Mesothelial cell of epicardium (in vitro differentiated cells): ENCODE measurements at regions not wholly inside any gene's neighbourhood (a gene's known extent, or its start where the extent isn't known, plus 50 kb on each side); places are given as distances from the start of the nearest gene placed in this dataset.

Experiments used
- DNase-seq, 2 experiments: peaks; one replicate each; pipeline ENCODE4 v3.0.0; 2021; ENCODE audit warnings: low spot score in 2 of 2; ENCODE audit not compliant: unreplicated experiment in 2 of 2
- H3K27ac Mint-ChIP-seq: 2 replicates; pipeline ENCODE4 v1.8.0; 2021; ENCODE audit warnings: mixed read lengths
- H3K27me3 Mint-ChIP-seq: 2 replicates; pipeline ENCODE4 v1.8.0; 2021; ENCODE audit warnings: low read depth, mixed read lengths
- H3K36me3 Mint-ChIP-seq: 2 replicates; pipeline ENCODE4 v1.8.0; 2021; ENCODE audit warnings: mixed read lengths
- H3K4me1 Mint-ChIP-seq: 2 replicates; pipeline ENCODE4 v1.8.0; 2021; ENCODE audit warnings: mixed read lengths
- H3K4me3 Mint-ChIP-seq: 2 replicates; pipeline ENCODE4 v1.8.0; 2021; ENCODE audit warnings: mild to moderate bottlenecking, moderate library complexity, mixed read lengths
- H3K9me3 Mint-ChIP-seq: 2 replicates; pipeline ENCODE4 v1.8.0; 2021; ENCODE audit warnings: mixed read lengths
- TF ChIP-seq, protein P1 (sequence below): fragments of 200-600 bp; sonication (generic); IDR thresholded peaks from one replicate; pipeline ENCODE4 v1.5.0; 2021; ENCODE audit warnings: antibody characterized with exemption; ENCODE audit not compliant: unreplicated experiment

DNA sequence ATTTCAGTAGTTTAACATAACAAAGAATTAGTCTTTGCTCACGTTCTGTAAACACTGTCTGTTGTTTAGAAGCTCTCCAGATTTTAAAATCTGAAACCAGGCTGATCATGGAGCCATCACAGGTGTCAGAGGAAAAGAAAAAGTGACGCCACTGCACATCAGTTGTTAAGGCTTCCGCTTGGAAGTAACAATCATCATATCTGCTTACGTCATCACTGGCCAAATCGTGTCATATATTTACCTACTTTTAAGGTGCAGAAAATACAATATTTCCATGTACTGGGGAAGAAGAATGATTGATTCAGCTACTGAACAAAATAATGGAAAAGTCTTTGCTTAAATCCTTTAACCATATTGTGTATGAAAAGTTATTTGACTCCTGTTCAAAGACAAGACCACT is 382.6 kb upstream of the MC4R start:
- no peaks in the 10 kb centered on the region for H3K9me3 Mint-ChIP-seq
- peaks cover 19% of the 10 kb centered on the region for H3K27me3 Mint-ChIP-seq
- no peak overlapping the region for H3K27ac Mint-ChIP-seq
- H3K4me1 Mint-ChIP-seq: no peaks in the 10 kb centered on the region
- H3K4me3 Mint-ChIP-seq: no peak overlapping the region
- no peaks in the 10 kb centered on the region for H3K36me3 Mint-ChIP-seq
- TF ChIP-seq, protein P1, sequence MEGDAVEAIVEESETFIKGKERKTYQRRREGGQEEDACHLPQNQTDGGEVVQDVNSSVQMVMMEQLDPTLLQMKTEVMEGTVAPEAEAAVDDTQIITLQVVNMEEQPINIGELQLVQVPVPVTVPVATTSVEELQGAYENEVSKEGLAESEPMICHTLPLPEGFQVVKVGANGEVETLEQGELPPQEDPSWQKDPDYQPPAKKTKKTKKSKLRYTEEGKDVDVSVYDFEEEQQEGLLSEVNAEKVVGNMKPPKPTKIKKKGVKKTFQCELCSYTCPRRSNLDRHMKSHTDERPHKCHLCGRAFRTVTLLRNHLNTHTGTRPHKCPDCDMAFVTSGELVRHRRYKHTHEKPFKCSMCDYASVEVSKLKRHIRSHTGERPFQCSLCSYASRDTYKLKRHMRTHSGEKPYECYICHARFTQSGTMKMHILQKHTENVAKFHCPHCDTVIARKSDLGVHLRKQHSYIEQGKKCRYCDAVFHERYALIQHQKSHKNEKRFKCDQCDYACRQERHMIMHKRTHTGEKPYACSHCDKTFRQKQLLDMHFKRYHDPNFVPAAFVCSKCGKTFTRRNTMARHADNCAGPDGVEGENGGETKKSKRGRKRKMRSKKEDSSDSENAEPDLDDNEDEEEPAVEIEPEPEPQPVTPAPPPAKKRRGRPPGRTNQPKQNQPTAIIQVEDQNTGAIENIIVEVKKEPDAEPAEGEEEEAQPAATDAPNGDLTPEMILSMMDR: no peak
- no peak for DNase-seq

DNA sequence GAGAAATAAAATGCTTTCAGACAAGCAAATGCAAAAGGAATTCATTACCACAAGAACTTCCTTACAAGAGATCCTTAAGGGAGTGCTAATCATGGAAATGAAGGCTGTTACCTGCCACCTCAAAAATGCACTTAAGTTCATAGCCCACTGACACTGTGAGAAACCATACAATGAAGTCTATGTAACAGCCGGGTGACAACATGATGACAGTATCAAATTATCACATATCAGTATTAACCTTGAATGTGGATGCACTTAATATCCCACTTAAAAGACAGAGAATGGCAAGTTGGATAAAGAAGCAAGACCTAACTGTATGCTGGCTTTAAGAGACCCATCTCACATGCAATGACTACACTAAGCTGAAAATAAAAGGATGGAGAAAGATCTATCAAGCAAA is 403.4 kb upstream of the MC4R start:
- TF ChIP-seq, protein P1: no peak
- no peak overlapping the region for H3K4me3 Mint-ChIP-seq
- H3K27me3 Mint-ChIP-seq: peaks cover 1% of the 10 kb centered on the region
- no peak overlapping the region for H3K27ac Mint-ChIP-seq
- no peaks in the 10 kb centered on the region for H3K4me1 Mint-ChIP-seq
- DNase-seq: no peak
- peaks cover 44% of the 10 kb centered on the region for H3K9me3 Mint-ChIP-seq
- no peaks in the 10 kb centered on the region for H3K36me3 Mint-ChIP-seq

DNA sequence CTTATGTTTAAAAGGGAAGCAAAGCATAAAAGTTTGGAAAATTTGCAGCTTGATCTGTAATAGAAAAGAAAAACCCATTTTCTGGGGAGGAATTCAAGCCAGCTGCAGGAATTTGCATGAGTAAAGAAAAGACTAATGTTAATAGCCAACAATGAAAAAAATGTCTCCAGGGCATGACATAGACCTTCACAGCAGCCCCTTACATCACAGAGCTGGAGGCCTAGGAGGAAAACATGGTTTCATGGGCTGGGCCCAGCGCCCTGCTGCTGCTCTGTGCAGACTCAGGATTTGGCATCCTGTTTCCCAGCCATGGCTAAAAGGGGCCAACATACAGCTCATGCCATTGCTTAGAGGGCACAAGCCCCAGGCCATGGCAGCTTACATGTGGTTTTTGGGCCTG is 411.6 kb upstream of the MC4R start:
- H3K36me3 Mint-ChIP-seq: no peaks in the 10 kb centered on the region
- peaks cover 11% of the 10 kb centered on the region for H3K9me3 Mint-ChIP-seq
- H3K27ac Mint-ChIP-seq: no peak overlapping the region
- no peaks in the 10 kb centered on the region for H3K4me1 Mint-ChIP-seq
- TF ChIP-seq, protein P1: no peak
- DNase-seq: no peak
- H3K27me3 Mint-ChIP-seq: peaks cover 3% of the 10 kb centered on the region
- H3K4me3 Mint-ChIP-seq: no peak overlapping the region

DNA sequence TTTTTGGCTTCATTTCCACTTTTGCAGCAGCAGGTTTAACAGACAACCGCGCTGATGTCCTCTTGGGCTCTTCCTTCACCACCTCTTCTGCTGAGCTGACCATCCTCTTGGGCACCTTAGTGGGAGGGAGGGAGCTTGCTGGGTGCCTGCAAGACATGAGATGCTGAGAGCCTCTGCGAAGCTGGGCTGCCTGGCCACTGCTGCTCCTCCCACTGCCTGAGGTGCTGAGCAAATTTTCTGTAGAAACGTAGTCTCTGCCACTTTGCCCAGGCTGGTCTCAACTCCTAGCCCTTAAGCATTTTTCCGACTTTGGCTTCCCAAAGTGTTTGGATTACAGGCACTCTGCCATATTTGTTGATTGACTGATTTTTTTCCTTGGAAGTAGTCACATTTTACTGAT is 422.2 kb upstream of the MC4R start:
- no peak for DNase-seq
- Mint-ChIP-seq H3K27ac (no peak overlapping the region), H3K27me3 (no peaks in the 10 kb centered on the region), H3K36me3 (no peaks in the 10 kb centered on the region), H3K9me3 (no peaks in the 10 kb centered on the region), H3K4me3 (no peak overlapping the region), H3K4me1 (no peaks in the 10 kb centered on the region)
- TF ChIP-seq, protein P1: no peak

GRCh38 chr18:60804415-60804814 is 431.8 kb upstream of the MC4R start:
- Mint-ChIP-seq H3K4me3 (no peak overlapping the region), H3K9me3 (peaks cover 5% of the 10 kb centered on the region), H3K27ac (no peak overlapping the region), H3K4me1 (no peaks in the 10 kb centered on the region), H3K36me3 (no peaks in the 10 kb centered on the region), H3K27me3 (peaks cover 19% of the 10 kb centered on the region)
- DNase-seq: no peak
- TF ChIP-seq, protein P1: no peak

DNA sequence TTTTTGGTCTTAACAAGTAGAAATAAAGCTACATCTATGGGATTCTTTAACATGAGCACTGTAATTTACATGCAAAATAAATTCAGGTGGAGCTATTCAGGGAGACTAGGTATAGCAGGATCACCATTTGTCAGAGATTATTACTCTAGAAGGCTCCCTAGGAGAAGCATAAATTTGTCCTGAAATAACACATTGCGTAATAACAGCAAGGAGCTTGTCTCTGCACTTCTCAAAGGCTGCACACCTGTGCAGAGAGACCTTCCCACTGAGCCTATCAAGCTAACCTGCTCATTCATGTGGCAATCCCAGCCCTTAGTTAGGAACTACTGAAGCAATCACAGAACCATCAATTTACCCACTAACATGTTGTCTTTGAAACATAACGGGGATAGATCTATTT is 437.4 kb upstream of the MC4R start:
- Mint-ChIP-seq H3K4me1 (no peaks in the 10 kb centered on the region), H3K9me3 (no peaks in the 10 kb centered on the region), H3K36me3 (no peaks in the 10 kb centered on the region), H3K27me3 (peaks cover 21% of the 10 kb centered on the region), H3K27ac (no peak overlapping the region), H3K4me3 (no peak overlapping the region)
- TF ChIP-seq, protein P1: no peak
- DNase-seq: no peak
